Activated T-helper 9 cell treated with anti-CD3 and anti-CD28 coated beads, Interleukin-2, amount 50 U/mL, for 16 hours (primary cell): ENCODE measurements at regions not wholly inside any gene's neighbourhood (a gene's known extent, or its start where the extent isn't known, plus 50 kb on each side); places are given as distances from the start of the nearest gene placed in this dataset.
"Not testable (repeated sequence)": the region's sequence is repeated elsewhere in the genome, so short reads cannot be mapped to it uniquely, and the experiment has no call there.

Experiments
- DNase-seq: peaks from one replicate; pipeline ENCODE4 v3.0.0-alpha.2; 2020; ENCODE audit warnings: low read depth

- not testable (repeated sequence) for DNase-seq
These were observed 54.1 kb upstream of the NBPF9 start for GRCh38 chr1:149157409-149157808.

GRCh38 chr1:149158308-149158707 lies 55.0 kb upstream of the NBPF9 start:
- DNase-seq, result not testable (repeated sequence)

DNA sequence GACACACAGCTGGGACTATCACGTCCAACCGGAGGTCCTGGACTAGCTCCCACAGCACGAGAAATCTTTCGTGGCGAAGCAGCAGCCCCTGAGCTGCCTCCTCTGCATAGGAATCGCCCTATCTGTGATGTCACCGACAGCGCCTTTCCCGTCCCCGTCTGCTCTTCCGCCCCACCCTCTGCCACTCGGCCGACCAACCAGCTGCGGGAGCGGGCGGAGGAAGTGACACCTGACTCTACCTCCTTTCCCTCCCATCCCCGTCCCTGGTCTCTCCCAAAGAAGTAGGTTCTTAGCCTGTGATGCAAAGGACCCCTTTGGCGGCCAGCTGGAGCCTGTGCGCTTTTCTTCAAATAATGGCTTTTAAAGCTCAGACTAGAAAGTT lies 59.7 kb upstream of the NBPF9 start:
- not testable (repeated sequence) for DNase-seq

GRCh38 chr1:149174765-149175164 lies 71.4 kb upstream of the NBPF9 start:
- DNase-seq, result not testable (repeated sequence)

GRCh38 chr1:149175812-149176211 lies 72.5 kb upstream of the NBPF9 start:
- not testable (repeated sequence) for DNase-seq

DNA sequence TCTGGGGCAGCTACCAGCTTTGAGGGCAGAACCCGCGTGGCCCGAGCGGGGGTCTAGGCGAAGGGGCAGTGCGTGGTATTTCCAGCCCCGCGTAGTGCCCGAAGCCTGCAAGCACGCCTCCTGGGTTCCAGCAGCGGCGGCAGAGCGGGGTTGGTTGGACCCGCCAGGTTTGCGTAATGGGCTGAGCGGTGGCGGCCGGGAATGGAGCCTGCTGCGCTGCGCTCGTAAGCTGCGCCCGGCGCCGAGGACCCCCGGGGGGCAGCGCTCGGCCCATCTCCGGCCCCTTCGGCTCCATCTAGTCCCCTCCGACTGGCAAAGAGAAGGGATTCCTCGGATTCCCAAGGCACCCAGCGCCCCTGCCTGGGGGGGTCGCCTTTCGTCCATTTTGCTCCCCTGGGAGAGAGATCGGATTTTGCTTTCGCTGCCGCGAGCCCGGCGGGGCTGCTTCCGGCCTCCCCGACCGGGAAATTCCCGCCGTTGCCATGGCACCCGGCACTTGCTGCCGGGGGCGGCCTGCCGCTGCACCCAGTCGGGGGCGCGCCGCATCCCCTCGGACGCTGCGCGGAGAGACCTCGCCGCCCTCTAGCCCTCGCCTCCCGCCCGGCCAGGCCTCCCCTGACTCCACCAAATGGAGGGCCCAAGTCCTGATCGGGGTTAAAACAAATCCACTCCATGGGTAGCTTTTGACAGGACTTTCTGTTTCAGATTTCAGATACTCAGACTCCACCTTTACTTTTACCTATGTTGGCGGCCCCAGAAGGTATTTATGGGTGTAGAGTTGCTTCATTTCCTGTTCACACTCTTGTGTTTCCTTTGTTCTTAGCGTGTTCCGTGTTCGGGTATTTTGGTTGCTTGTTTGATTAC lies 73.3 kb upstream of the NBPF9 start:
- DNase-seq, result peak; percentile 57

GRCh38 chr1:149190742-149191141 lies 87.4 kb upstream of the NBPF9 start:
- not testable (repeated sequence) for DNase-seq

DNA sequence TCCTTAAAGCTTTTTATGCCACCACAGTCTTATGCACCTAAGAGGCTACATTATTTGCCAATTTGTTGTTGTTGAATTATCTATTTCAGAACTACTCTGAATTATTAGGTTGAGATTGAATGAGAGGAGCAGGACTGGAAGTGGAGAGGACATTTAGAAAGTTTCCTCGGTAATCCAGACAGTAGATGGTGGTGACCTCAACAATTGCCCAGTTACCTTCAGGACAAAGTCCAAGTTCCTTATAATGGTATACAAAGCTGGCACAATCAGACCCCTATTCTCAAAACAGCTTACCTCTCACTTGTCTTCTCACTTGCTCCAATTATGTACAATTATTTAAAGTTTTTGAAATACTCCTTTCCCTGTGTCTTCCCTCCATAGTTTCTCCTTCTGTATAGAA lies 93.3 kb upstream of the NBPF9 start:
- DNase-seq, result not testable (repeated sequence)

DNA sequence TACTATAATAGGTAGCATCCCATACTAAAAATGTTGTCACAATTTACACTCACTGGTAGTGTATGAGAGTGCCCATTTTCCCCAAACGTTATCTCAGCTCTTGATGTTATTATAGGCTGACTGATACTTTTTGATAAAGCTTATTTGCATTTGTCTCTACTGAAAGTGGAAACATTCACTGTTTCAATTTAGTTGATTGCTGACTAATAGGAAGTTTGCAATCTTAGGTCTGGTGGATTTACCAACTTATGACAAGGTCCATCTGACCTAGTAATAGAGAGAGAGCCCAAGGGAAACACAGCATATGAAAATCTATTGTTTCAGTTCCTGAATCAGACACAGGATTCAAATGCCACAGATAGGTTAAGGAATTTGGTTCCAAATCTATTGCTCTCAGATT lies 97.2 kb upstream of the NBPF9 start:
- DNase-seq, result not testable (repeated sequence)

DNA sequence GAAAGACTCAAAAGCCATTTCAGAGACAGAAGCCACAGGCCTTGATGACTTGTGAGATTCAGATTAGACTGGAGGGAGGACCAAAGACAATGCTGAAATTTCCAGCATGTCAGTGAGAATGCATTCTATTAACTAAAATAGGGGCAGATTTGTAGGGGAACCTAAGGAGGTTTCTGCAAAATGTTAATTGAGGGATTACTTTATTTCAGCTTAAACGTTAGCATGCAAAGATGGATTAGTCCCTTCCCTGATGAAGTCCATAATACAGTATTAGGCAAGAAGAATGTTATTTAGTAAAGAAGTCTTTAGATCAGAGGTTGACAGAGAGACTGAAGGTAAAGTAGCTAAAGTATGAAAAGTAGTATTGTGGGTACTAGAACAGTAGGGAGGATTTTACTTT lies 98.9 kb upstream of the NBPF9 start:
- not testable (repeated sequence) for DNase-seq

GRCh38 chr1:149204396-149204795 lies 101.0 kb upstream of the NBPF9 start:
- not testable (repeated sequence) for DNase-seq

GRCh38 chr1:149208836-149209235 lies 105.5 kb upstream of the NBPF9 start:
- not testable (repeated sequence) for DNase-seq

GRCh38 chr1:149211757-149212420 lies 108.5 kb upstream of the NBPF9 start:
- not testable (repeated sequence) for DNase-seq

- DNase-seq, result not testable (repeated sequence)
These were observed 109.6 kb upstream of the NBPF9 start for GRCh38 chr1:149212946-149213345.

GRCh38 chr1:149213673-149214072 lies 110.3 kb upstream of the NBPF9 start:
- DNase-seq, result not testable (repeated sequence)

DNA sequence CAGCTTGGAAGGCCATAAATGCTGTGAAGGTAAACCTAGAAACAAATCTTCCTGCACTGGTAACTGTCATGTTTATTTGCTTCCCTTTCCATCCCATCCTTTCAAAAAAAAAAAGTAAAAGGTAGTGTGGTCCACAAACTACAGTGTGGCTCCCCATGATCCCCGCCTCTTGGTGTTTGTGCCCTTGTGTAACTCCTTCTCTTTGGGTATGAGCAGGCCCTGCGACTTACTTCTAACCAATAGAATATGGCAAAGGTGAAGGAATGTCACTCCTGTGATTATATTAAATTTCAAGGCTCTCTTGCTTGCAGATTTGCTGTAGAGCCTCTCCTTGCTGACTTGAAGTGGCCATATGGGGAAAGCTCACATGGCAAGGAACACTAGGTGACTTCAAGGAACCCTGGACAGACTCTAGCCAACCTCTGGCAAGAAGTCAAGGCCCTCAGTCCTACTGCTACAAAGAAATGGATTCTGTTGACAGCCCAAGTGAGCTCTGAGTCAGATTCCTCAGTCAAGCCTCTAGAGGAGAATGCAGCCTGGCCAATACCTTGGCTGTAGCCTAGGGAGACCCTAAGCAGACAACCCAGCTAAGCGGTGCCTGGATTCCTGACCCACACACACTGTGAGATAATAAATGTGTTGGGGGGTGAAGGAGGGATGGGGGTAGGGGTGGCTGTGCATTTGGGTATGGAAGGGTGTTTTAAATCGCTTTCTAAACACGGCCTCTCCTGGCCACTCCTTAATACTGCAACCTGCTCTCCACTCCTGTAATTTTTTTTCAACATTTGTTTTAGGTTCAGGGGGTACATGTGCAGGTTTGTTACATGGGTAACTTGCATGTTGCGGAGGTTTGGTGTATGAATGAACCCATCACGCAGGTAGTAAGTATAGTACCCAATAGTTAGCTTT lies 115.0 kb upstream of the NBPF9 start:
- DNase-seq, result not testable (repeated sequence)

DNA sequence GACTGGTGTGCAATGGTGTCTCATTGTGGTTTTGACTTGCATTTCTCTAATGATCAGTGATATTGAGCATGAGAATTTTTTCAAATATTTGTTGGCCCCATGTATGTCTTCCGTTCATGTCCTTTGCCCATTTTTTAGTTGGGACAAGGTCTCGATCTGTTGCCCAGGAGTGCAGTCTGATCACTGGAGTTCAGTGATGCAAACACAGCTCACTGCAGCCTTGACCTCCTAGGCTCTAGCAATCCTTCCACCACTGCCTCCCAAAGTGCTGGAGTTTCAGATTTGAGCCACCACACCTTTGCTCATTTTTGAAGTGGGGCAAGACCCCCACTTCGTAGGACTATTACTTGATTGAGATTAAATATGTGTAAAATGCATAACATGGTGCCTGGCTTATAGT lies 116.2 kb upstream of the NBPF9 start:
- DNase-seq, result not testable (repeated sequence)

DNA sequence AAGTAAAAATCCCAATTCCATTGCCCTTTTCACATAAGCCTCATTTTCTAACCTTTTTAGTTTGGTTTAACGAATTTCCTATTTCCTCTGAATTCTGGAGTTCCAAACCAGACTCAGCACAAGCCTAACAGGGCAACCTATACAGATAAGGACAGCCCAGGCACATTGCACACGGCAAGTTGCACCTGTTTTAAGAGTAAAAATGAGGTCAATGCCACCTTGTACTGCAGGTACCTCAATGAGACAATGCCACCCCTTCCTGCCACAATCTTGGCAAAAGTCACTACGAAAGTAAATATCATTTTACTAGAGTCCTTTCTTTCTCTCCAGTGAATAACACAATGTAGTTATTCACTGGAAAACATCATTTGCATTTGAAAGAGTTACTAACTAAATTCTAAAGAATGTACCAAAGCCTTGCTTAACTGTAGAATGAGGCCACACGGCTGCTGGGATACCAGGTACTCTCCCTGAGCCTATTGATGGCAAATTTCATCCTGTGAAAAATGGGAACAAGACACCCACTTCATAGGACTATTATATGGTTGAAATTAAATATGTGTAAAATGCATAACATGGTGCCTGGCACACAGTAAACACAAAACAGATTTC lies 117.2 kb upstream of the NBPF9 start:
- DNase-seq, result not testable (repeated sequence)

DNA sequence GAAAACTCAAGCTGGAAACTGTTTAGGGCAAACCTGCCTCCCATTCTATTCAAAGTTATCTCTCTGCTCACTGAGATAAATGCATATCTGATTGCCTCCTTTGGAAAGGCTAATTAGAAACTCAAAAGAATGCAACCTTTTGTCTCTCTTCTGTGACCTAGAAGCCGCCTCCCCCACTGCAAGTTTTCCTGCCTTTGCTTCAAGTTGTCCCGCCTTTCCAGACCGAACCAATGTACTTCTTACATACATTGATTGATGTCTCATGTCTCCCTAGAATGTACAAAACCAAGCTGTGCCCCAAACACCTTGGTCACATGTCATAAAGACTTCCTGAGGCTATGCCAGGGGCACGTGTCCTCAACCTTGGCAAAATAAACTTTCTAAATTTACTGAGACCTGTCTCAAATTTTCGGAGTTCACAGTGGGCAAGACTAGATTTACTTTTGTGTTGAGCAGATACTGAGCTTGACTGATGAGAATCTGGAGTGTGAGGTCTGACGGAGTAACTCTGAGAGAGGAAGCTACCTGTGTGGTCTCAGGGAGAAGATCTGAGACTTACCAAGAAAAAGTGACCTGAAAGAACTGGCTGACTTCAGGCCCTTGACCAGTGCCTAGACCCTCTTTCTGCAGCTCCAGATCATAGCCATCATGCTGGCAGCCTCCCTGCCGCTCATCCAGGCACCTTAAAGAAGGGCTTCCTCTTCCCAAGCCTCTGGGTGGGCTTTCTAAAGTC lies 124.7 kb upstream of the NBPF9 start:
- not testable (repeated sequence) for DNase-seq

DNA sequence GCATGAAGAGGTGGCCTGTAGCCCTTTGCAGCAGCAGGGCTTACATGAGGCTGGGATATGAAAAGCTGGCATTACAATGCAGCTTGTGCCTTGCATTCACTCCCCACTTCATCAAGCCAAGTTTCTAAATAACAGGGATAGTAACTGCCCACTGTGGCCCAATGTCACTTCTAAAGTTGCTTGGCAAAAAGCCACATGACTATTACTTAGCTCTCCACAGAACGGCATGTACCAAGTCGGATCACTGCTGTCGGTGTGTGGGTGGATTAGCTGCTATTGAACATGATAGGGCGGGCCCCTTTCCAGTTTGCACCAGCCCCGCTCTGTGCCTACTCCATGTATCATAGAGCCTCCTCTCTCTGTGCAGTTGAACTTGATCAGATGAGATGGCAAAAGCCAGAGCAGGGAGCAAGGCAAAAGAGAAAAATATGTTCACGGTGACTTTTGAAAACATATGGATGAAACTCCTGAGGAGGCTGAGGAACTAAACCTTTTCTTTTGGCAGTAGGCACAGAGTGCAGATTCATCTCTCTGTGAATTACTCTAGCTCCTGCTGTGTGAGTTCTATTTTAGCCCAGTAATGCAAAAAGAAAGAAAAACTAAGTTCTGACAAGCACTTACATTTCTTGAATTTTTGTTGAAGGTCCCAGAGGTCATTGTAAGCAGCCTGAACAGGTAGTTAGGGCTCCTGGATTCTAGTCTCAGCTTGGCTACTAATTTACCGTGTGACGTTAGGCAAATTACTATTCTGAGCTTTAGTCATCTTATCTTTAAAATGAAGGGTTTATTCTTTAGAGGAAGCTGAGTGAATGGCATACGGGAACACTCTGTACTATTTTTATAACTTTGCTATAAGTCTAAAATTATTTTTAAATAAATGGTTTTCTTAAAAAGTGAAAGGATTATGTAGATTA lies 125.6 kb upstream of the NBPF9 start:
- DNase-seq, result not testable (repeated sequence)
